H1 (cell line): ENCODE measurements at regions not wholly inside any gene's neighbourhood (a gene's known extent, or its start where the extent isn't known, plus 50 kb on each side); places are given as distances from the start of the nearest gene placed in this dataset.

ENCODE experiments used
- BACH1 ChIP-seq: IDR thresholded peaks from 2 replicates; pipeline ENCODE4 v1.6.1; 2012; ENCODE audit warnings: low read length, improper control_type of control experiment
- BRCA1 ChIP-seq: IDR thresholded peaks from 2 replicates; pipeline ENCODE4 v1.6.1; 2012; ENCODE audit warnings: low read depth, low read length, improper control_type of control experiment
- CEBPB ChIP-seq: IDR thresholded peaks from 2 replicates; pipeline ENCODE4 v1.6.1; 2012; ENCODE audit warnings: low read depth, low read length
- CREB1 ChIP-seq: IDR thresholded peaks from 2 replicates; pipeline ENCODE4 v1.6.1; 2012; ENCODE audit warnings: inconsistent platforms
- EGR1 ChIP-seq: IDR thresholded peaks from 2 replicates; pipeline ENCODE4 v1.6.1; 2011; ENCODE audit warnings: low read depth, low read length, borderline replicate concordance
- NANOG ChIP-seq: IDR thresholded peaks from 2 replicates; pipeline ENCODE4 v1.6.1; 2011; ENCODE audit warnings: low read length, low read depth, mild to moderate bottlenecking, inconsistent platforms; ENCODE audit not compliant: insufficient read depth, poor library complexity, severe bottlenecking
- TAF1 ChIP-seq: IDR thresholded peaks from 2 replicates; pipeline ENCODE4 v1.6.1; 2011; ENCODE audit warnings: mild to moderate bottlenecking, low read depth, low read length
- TAF7 ChIP-seq: optimal IDR thresholded peaks from 2 replicates; pipeline ENCODE3; 2011; ENCODE audit warnings: low read depth, mild to moderate bottlenecking, inconsistent platforms, low read length, moderate library complexity, borderline replicate concordance
- TF ChIP-seq, protein P1 (sequence below): fragments of 300-600 bp; sonication (generic); IDR thresholded peaks from 2 replicates; pipeline ENCODE4 v1.7.1; 2012; ENCODE audit warnings: low read length, moderate library complexity, mild to moderate bottlenecking, inconsistent platforms; ENCODE audit not compliant: insufficient replicate concordance
- TF ChIP-seq, protein P2 (sequence below): IDR thresholded peaks from 2 replicates; pipeline ENCODE4 v1.6.1; 2011; ENCODE audit warnings: low read depth, mild to moderate bottlenecking, low read length; ENCODE audit not compliant: insufficient read depth

DNA sequence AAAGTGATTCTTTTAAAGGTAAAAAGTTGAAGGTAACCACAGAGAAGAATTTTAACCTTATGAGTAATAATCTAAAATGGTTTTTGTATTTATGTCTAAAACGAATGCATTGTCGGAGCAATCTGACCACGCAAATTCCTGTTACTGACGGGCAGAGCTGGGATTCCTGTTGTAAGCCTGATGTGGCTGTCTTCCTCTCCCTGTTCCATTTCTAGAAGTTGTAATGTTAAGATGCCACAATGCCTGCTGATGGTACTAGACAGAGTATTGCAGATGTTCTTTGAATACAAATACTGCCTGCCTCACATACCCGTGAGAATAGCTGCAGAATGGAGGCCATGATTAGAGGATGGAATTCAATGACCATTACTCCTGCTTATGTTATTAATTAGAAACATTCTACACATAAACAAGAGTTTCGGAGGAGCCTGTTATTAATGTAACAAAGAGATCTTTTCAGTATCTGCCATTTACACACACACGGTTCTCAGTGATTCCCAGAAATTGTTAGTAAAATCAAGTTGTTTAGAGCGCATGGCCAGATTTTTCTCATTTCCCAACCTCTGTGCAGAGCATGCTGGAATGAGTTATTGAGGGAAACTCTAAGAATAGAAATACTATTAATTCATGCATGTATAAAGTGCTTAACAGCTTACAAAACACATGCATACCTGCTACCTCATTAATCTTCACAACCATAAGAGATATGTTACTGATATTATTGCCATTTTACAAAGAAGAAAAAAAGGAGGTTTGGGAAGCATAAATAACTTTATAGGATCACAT lies 196.8 kb downstream of the PTN start (continued):
- TF ChIP-seq, protein P1, sequence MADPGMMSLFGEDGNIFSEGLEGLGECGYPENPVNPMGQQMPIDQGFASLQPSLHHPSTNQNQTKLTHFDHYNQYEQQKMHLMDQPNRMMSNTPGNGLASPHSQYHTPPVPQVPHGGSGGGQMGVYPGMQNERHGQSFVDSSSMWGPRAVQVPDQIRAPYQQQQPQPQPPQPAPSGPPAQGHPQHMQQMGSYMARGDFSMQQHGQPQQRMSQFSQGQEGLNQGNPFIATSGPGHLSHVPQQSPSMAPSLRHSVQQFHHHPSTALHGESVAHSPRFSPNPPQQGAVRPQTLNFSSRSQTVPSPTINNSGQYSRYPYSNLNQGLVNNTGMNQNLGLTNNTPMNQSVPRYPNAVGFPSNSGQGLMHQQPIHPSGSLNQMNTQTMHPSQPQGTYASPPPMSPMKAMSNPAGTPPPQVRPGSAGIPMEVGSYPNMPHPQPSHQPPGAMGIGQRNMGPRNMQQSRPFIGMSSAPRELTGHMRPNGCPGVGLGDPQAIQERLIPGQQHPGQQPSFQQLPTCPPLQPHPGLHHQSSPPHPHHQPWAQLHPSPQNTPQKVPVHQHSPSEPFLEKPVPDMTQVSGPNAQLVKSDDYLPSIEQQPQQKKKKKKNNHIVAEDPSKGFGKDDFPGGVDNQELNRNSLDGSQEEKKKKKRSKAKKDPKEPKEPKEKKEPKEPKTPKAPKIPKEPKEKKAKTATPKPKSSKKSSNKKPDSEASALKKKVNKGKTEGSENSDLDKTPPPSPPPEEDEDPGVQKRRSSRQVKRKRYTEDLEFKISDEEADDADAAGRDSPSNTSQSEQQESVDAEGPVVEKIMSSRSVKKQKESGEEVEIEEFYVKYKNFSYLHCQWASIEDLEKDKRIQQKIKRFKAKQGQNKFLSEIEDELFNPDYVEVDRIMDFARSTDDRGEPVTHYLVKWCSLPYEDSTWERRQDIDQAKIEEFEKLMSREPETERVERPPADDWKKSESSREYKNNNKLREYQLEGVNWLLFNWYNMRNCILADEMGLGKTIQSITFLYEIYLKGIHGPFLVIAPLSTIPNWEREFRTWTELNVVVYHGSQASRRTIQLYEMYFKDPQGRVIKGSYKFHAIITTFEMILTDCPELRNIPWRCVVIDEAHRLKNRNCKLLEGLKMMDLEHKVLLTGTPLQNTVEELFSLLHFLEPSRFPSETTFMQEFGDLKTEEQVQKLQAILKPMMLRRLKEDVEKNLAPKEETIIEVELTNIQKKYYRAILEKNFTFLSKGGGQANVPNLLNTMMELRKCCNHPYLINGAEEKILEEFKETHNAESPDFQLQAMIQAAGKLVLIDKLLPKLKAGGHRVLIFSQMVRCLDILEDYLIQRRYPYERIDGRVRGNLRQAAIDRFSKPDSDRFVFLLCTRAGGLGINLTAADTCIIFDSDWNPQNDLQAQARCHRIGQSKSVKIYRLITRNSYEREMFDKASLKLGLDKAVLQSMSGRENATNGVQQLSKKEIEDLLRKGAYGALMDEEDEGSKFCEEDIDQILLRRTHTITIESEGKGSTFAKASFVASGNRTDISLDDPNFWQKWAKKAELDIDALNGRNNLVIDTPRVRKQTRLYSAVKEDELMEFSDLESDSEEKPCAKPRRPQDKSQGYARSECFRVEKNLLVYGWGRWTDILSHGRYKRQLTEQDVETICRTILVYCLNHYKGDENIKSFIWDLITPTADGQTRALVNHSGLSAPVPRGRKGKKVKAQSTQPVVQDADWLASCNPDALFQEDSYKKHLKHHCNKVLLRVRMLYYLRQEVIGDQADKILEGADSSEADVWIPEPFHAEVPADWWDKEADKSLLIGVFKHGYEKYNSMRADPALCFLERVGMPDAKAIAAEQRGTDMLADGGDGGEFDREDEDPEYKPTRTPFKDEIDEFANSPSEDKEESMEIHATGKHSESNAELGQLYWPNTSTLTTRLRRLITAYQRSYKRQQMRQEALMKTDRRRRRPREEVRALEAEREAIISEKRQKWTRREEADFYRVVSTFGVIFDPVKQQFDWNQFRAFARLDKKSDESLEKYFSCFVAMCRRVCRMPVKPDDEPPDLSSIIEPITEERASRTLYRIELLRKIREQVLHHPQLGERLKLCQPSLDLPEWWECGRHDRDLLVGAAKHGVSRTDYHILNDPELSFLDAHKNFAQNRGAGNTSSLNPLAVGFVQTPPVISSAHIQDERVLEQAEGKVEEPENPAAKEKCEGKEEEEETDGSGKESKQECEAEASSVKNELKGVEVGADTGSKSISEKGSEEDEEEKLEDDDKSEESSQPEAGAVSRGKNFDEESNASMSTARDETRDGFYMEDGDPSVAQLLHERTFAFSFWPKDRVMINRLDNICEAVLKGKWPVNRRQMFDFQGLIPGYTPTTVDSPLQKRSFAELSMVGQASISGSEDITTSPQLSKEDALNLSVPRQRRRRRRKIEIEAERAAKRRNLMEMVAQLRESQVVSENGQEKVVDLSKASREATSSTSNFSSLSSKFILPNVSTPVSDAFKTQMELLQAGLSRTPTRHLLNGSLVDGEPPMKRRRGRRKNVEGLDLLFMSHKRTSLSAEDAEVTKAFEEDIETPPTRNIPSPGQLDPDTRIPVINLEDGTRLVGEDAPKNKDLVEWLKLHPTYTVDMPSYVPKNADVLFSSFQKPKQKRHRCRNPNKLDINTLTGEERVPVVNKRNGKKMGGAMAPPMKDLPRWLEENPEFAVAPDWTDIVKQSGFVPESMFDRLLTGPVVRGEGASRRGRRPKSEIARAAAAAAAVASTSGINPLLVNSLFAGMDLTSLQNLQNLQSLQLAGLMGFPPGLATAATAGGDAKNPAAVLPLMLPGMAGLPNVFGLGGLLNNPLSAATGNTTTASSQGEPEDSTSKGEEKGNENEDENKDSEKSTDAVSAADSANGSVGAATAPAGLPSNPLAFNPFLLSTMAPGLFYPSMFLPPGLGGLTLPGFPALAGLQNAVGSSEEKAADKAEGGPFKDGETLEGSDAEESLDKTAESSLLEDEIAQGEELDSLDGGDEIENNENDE = no peak
- TF ChIP-seq CEBPB (no peak), EGR1 (no peak), NANOG (no peak), CREB1 (no peak), BRCA1 (no peak), BACH1 (no peak), TAF7 (no peak), TAF1 (no peak)
- TF ChIP-seq, protein P2, sequence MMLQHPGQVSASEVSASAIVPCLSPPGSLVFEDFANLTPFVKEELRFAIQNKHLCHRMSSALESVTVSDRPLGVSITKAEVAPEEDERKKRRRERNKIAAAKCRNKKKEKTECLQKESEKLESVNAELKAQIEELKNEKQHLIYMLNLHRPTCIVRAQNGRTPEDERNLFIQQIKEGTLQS = no peak
